HG03558 (cell line): ENCODE measurements at regions not wholly inside any gene's neighbourhood (a gene's known extent, or its start where the extent isn't known, plus 50 kb on each side); places are given as distances from the start of the nearest gene placed in this dataset.

ENCODE experiments used
- ATAC-seq: cut with Tn5 transposase; IDR thresholded peaks from one replicate; pipeline ENCODE4 v1.9.1; 2021; ENCODE audit warnings: moderate number of reproducible peaks; ENCODE audit not compliant: unreplicated experiment; ENCODE audit errors: extremely low read depth

DNA sequence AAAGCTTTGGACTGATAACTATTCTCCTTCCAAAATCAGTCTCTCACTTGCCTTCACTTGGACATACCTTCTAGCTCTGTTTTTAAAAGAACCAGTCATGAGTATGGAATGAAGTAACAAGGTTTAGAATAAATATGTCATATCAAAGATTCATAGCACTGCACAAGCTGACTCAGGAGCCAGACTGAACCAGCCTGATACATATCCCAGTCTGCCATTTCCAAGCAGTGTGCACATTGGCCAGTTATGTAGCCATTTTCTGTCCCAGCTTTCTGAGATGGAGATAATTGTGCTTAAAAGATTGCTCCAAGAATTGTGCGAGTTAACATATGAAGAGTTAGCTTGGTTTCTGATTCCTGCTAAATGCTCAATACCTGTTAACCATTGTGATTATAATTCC, 311.3 kb downstream of the C11orf87 start:
- ATAC-seq: no peak

DNA sequence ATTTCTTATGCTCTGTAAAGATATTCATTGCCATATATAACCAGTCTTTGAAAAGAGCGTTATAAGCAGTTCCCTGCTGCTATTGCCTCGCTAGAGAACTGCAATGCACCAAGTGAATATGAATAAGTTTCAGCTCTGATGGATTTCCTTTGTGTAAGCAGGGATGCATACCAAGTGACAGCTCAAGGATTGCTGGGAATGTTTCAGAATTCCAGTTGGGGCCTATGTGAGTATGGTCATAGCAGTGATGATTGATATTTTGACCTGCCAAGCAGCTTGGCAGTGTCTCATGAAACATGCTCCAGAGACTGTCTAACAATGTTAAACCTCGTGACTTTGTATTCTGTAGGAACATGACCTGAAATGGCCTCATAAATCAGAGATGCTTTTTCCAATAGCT, 312.6 kb downstream of the C11orf87 start:
- no peak for ATAC-seq

DNA sequence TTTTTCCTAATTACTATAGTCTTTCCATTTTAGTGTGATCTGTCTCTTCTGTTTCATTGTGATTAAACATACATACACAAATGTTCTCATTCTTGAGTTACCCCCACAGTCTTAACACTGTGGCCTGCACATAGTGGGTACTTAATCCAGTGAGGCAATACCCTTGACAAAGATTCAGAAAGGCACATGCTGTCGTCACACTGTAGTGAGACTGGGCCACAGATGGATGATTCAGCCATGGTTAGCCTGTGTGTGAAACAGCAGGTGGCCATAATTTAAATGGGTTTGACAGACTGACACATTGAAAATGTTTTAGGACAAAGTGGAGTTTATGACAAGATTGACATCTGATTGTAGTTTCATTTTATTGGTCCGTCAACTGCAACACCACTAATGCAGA, 313.1 kb downstream of the C11orf87 start:
- ATAC-seq: no peak

DNA sequence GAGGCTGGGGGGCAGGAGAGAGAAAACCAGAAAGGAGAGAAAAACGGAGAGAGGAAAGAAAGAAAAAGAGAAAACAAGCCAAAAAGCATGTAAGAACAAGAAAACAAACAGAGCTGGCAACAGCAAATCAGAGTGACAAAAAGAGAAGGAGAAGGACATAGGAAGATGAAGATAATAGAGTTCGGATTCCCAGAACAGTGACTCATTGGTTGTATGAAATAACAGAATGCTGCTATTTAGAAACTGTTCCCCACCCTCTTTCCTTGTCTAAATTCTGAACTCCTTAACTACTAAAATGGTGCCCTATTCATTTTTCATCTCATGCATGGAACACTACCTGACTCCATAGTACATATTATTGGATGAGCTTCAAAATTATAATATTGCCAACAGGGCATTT, 317.4 kb downstream of the C11orf87 start:
- no peak for ATAC-seq

DNA sequence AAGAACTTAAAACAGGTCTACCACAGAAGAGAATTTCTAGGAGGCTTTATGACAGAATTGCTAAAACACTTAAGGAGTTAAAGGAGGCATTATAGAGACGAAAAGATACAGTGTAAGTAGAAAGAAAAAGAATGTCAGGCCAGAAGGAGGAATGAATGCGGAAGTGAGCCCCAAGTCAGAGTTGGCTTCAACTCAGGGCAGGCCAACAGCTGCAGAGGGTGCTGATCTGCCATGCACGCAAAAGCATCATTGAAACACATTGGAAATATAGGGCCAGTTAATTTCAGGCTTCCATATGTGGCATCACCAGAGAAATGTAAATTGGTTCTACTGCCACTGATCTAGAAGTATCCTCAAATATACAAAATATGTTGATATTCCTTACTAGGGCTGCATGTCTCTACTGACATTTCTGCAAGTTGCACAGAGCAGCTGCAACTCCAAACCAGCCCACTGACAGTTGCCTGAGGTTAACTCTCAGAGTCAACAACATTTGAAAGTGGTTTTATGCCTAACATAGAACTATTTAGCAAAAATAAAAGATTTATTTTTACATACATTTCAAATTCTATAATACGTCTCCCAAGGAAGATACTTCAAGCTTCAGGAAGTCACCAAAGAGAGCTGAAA, 324.1 kb downstream of the C11orf87 start:
- no peak for ATAC-seq

DNA sequence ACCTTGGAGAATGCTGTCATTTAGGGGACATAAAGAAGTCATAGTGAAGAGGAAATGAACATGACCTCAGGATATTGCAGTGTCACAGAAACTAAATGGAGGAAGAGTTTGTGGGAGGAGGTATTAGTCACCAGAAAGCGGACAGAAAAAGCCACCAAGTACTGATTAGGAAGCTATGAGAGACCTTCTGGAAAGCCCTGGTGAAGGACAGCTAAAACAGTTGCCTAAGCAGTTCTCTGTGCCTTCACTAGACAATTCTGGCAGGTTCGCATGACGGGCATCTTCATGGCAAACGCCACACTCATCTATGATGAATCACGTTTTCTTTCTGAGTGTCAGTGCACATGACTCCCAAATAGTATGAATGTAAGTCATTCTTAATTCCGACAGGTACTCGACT, 325.8 kb downstream of the C11orf87 start:
- ATAC-seq: no peak

DNA sequence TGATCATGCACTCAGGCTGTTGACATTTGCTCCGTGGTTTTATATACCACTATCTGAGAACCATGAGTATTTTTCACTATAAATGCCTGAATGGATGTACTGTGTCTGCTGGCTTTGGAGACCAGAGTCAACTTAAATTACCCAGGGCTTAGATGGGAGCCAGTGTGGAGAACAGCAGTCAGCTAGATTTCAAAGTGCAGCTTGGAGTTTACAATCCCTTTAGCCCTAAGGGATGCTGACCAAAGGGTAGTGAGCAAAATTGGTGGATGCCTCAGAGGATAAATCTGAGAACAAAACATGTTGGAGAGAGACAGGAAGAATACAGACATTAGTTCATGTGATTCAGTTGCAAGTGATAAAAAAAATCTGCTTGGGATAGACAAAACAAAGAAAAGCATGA, 327.5 kb downstream of the C11orf87 start:
- ATAC-seq: no peak

DNA sequence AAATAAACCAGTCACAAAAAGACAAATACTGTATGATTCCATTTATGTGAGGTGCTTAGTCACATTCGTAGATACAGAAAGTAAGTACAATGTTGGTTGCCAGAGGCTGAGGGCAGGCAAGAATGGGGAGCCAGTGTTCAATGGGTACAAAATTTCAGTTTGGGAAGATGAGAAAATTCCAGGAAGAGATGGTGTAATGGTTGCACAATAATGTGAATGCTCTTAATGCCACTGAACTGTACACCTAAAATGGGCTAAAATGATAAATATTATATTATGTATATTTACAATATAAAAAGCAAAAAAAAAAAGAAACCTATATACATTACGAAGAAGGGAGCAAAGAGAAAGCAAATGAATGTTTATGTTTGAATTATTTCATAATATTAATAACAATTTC, 329.0 kb downstream of the C11orf87 start:
- no peak for ATAC-seq

DNA sequence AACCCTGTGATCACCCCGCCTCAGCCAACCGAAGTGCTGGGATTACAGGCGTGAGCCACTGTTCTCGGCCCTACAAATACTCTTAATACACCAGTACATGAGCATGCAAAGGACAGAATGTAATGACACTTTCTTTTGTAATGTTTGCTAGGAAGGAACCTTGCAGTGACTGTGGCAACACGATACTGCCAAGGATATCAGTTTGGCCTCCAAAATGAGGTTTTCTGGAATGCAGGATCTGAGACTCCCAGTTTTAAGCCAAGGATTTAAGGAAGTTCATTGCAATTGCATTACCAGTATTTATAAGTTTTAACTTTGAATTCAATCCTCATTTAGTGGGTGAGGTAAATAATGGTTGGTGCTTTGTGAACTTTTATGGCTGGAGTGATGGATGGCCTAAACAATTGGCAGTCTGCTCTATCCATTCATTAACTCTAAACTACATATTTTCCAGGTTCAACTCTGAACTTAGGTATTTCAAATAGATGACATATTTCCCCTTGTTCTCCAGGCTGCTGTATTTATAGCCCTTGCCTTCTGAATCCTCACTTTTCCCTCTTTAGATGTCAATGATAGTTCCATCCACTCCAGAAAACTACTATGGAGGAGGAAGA, 330.3 kb downstream of the C11orf87 start:
- no peak for ATAC-seq

DNA sequence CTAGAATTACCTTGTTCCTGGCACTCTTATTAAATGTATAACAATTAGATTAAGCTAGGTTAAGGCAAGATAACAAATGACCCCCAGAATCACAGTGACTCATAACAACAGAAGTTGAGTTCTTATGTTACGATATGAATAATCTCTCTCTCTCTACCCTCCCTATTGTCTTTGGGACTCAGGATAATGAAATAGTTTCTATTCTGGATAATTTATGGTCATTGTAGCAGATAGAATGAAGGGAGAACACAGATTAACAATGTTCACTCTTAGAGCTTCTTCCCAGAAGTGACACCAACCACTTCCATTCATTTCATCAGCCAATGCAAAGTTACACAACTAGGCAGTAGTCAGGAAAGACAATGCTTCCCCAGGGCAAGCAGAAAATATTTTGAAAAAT, 334.5 kb downstream of the C11orf87 start:
- no peak for ATAC-seq

DNA sequence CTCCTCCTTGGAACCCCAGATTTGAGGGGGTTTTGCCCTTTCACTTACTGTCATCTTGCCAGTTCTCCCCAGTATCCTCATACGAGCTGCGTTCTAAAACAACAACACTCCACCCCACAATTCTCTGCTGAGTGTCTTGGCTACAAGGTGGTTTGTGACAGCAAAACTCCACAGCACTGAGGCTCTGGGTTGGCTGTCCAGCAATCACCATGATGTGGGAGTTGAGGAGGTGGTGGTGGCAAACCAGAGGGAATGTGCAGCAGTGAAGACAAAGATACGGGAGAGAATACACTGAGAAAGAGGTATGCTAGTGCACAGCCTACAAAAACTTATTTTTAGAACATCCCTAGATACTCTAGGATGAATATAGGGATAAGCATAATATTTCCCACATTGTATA, 335.0 kb downstream of the C11orf87 start:
- ATAC-seq: no peak

DNA sequence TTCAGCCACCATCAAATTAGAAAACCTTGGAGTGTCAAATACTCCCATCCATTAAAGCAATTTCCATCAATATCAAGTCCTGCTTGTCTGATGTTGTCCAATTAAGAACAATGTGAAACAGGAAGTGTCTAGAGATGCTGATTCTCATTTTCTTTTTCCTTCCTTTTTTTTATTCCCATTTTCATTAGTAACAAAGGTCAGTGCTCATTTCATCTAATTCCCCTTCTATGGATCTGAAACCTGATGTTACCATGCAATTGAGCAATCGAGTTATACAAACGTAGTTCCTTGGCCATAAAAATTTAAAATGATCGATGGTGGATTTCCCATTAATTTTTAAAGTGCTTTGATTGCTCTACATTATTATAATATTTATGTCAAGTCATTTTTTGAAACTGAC, 330.6 kb upstream of the ZC3H12C start:
- ATAC-seq: no peak

DNA sequence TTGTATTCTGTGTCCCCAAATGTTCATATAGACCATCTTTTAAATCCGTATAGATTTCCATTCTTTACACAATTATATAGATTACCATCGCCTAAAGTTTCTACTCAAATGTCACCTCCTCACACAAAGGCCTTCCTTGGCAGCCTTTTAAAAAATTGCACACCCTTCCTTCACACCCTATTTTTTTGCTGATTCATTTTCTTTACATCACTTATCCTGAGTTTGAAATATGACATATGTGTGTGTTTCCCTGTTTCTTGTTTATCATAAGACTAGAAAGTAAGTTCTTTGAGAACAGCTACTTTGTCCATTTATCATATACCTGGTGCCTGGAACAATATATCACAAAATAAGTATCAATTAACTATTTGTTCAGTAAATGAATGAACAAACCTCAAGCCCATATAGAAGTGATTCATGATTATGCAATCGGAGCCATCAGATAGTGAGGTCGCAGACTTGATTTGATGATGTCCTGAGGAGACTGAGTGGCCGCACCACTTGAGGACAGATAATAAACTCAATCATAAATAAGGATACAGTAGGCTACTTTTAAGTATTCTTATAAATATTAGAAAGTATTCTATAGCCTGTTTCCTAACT, 327.4 kb upstream of the ZC3H12C start:
- no peak for ATAC-seq

DNA sequence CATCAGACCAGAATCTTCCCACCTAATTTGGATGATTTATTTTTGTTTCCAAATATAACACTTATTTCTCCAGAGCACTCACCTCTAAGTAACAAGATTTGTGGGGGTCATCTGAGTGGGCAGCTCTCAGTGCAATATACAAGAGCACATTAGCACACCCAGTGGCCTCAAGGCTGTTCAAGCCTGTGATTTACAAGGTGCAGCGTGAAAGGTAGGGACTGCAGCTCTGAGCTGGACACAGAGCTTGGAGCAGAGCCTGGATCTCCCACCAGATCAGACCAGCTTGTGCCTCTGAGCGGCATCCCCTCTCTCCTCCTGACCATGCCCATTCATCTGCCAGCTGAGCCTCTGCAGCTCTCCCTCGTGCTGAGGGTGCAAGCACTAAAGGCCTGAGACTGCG, 323.3 kb upstream of the ZC3H12C start:
- ATAC-seq: no peak

DNA sequence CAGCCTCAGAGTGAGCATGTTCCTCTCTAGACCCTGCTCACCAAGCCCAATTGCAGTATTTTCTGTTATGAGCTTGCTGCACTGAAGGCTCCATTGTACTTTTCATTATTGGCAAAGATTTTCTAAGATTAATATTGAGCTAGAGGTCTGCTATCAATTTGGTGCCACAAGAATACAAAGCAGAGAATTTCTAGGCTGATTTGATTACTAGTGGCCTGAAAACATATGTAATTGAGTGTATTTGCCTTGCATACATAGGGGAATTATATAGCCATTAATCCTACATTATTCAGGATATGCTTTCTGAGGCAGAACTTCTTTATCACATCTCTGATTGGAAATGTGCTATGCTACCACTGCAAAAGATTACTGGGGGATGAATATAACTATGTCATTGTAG, 322.9 kb upstream of the ZC3H12C start:
- ATAC-seq: no peak

DNA sequence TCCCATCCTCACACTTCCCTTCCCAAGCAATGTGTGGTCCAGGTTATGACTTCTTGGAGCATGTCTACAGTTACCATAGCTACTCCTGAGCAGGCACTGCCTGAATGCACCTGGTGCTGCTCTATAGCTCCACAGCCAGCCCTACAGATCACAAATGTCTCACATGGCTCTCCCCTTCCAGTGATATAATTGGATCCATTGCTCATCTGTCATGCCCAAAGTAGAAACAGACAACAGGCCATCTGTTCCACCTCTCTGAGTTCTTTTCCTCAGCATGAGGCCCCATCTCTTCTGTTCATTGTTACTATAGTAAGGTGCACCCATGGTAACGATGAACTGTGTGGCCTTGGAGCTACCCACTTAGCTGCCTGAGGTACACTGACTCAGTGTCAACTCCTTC, 320.3 kb upstream of the ZC3H12C start:
- no peak for ATAC-seq

DNA sequence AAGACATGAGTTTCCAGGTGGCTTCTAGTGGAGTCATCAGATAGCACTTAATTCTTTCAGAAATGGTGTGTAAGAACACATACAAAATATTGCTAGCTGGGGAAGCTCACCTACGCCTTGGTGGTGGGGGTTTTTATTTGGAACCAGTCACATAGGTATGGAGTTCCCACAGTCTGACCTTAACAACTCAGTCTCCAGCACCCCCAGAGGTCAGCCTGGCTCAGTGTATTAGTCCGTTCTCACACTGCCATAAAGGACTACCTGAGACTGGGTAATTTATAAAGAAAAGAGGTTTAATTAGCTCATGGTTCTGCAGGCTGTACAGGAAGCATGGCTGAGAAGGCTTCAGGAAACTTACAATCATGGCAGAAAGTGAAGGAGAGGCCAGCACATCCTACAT, 317.5 kb upstream of the ZC3H12C start:
- ATAC-seq: no peak

DNA sequence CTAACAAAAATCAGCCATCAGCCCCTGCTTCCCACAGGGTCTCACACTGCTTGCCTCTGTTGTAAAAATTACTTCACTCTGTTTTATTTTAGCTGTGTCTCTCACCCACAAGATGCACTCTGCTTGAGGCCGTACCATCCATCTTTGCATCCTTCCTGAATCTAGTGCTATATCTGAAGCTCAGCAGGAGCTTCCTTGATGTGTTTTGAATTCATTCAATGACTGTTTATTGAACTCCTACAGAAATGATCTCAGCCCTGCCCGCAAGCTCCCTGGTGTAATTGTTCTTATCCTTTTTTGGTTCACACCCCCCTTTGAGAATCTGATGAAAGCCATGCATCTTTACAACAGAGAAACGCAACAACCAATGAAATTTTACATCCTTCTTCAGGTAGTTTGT, 310.2 kb upstream of the ZC3H12C start:
- ATAC-seq: no peak

DNA sequence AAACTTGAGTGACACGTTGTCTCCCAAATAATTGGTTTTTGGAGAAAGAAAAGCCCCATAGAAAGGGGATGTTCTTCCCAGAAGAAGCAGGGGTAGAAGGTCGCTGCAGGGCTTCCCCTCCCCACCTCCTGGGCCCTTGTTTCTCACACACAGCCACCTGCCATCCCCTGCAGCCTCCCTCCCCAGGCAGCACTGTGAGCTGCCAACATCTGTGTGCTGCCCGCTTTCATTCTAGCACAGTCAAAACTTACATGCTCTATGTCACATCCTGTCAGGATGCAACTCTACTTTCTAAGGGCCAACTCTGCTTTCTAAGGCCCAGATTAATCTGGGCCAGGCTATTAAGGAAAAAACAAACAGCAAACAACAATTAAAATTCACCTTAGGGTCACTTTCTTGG, 309.4 kb upstream of the ZC3H12C start:
- peak; percentile 76 for ATAC-seq

DNA sequence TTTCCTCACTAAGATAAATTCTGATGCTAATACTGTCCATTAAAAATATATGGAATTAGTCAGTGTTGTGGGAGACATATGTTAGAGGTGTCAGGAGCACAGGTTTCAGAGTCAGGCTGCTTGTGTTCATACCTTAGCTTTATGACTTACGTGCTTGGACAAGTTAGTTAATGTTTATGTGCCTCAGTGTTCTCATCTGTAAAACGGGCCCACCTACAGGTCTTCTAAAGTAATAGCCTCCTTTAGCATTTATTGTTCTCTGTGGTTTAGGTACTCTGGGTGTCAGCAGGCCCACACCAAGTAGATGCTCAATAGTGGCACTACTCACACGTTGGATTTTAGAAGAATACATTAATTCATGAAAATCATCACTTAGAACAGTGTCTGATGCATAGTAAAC, 308.7 kb upstream of the ZC3H12C start:
- no peak for ATAC-seq

DNA sequence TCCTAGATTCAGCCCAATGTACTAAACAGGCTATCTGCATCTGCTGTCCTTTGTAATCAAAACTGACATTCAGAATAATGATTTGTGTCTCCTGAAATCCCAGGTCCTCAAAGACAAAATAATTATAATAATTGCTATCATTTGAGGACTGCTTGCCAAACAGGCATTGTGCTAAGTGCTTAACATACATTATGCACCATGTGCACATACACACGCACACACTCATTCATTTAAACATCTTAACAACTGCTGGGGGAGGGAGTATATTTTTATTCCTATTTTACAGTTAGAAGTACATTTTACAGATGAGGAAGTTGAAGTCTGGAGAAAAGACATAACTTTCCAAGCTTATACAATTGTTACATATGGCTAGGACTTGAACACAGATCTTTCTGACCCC, 308.0 kb upstream of the ZC3H12C start:
- no peak for ATAC-seq

DNA sequence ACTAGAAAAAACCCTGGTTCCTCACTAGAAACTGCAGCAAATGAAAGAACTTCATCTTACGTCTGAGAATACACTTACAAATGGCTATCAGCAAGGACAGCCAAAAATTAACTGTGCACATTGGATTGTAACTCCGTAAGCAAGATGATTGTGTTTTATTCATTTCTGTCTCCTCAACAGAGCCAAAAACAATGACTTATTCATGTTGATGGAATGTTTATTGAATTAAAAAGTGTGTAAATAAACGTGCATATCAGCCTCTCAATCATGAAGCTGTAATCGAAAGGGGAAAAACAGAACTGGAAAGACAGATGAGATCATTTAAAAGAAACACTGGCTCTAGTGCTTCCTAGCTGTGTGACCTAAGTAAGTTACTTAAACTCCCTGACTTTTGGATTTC, 307.5 kb upstream of the ZC3H12C start:
- ATAC-seq: no peak
